ENCODE measurements at regions not wholly inside any gene's neighbourhood (a gene's known extent, or its start where the extent isn't known, plus 50 kb on each side); places are given as distances from the start of the nearest gene placed in this dataset.

DNA sequence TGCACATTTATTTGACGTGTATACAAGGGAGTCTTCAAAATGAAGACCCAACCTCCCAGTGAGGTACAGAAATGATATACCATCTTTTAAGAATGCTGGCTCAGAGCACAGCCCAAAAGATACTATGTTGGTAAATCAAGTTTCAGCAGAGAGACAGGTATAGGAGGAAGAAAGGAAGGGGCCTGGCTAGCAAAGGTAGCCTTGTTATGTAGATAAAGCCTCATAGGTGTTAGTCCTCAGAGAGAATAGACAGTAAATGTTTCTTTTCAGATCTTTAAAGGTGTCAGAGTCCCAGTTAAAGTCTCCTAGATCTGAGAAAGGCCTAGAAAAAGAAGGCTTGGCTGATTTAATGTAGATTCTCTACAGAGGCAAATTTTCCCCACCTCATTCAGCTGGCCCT, 213.8 kb downstream of the SI start (continued):
- TF ChIP-seq, protein P1, sequence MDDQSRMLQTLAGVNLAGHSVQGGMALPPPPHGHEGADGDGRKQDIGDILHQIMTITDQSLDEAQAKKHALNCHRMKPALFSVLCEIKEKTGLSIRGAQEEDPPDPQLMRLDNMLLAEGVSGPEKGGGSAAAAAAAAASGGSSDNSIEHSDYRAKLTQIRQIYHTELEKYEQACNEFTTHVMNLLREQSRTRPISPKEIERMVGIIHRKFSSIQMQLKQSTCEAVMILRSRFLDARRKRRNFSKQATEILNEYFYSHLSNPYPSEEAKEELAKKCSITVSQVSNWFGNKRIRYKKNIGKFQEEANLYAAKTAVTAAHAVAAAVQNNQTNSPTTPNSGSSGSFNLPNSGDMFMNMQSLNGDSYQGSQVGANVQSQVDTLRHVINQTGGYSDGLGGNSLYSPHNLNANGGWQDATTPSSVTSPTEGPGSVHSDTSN (IDR thresholded peaks at IDR 0.05) = no peak

DNA sequence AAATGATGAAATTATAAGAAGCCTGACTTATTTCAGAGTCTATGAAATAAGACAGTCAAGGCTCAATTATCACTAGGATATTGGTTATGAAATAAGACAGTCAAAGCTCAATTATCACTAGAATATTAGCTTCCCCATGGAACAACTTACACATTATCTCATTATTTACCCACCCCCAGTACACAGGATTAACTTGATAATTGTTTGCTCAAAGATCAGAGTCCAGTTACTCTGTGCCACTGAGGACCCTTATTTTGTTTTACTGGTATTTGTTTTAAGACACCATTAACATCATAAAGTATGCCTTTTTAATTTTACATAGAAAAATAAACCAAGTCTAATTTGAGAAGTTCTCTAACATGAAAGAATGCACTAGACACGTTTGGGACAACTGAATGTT, 225.4 kb downstream of the SI start:
- CTCF ChIA-PET = no interaction called here
- 0% methylated on average over 1 of the region's 1 CpG for WGBS (ENCODE audit: missing lambda C conversion rate)
- peak; percentile 7 for FAIRE-seq

DNA sequence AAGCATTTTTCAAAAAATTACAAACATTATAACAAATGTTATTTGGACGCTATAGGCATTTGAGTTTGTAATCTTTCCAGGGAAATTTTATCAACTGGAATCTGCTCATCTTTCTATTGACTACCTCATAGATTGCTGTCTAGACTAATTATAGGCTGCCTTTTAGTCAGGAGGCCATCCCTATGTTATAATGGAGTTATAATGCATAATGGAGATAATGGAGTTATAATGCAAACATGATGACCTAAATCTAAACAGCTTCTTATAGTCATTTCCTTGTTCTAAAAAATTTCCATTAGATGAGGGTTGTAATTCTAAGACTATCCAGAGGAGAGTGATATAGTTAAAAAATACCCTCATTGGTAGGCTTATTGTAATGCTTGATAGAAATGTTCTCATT, 226.4 kb downstream of the SI start:
- 73% methylated on average over 1 of the region's 1 CpG for WGBS (ENCODE audit: missing lambda C conversion rate)
- POLR2A ChIA-PET = no interaction called here
- H3K4me3 ChIP-seq = no peak overlapping the region
- H3K9me3 ChIP-seq = no peaks in the 10 kb centered on the region
- CTCF ChIA-PET = no interaction called here
- DNase-seq (ENCODE audit: low read depth in 1 of 2, low spot score in 1 of 2) = no peak
- FAIRE-seq = no peak
- TF ChIP-seq ZSCAN20 (CRISPR knock-in tag; IDR thresholded peaks at IDR 0.05) (no peak), RNF2 (IDR thresholded peaks at IDR 0.05; ENCODE audit: borderline replicate concordance, low read depth) (no peak), GATA3 (IDR thresholded peaks at IDR 0.05; ENCODE audit: borderline replicate concordance) (no peak), CHD4 (IDR thresholded peaks at IDR 0.05; ENCODE audit: borderline replicate concordance) (no peak), EP300 (IDR thresholded peaks at IDR 0.05) (no peak), PHF8 (IDR thresholded peaks at IDR 0.05; ENCODE audit: borderline replicate concordance, low read depth) (no peak), TP53 (CRISPR knock-in tag; IDR thresholded peaks at IDR 0.05) (no peak), RAD21 (conservative IDR thresholded peaks at IDR 0.05 in 1 of 2, IDR thresholded peaks at IDR 0.05 in 1 of 2) (no peak), JUNB (IDR thresholded peaks at IDR 0.05) (no peak), KDM1A (IDR thresholded peaks at IDR 0.05; ENCODE audit: low read depth) (no peak), RARB (CRISPR knock-in tag; IDR thresholded peaks at IDR 0.05) (no peak), MYC (IDR thresholded peaks at IDR 0.05; ENCODE audit: borderline replicate concordance, low read length) (no peak), RFX5 (IDR thresholded peaks at IDR 0.05) (no peak), CEBPB (IDR thresholded peaks at IDR 0.05) (no peak), RCOR1 (IDR thresholded peaks at IDR 0.05; ENCODE audit: low read depth, low read length) (no peak), ZC3H11A (IDR thresholded peaks at IDR 0.05) (no peak)
- TF ChIP-seq, protein P2, sequence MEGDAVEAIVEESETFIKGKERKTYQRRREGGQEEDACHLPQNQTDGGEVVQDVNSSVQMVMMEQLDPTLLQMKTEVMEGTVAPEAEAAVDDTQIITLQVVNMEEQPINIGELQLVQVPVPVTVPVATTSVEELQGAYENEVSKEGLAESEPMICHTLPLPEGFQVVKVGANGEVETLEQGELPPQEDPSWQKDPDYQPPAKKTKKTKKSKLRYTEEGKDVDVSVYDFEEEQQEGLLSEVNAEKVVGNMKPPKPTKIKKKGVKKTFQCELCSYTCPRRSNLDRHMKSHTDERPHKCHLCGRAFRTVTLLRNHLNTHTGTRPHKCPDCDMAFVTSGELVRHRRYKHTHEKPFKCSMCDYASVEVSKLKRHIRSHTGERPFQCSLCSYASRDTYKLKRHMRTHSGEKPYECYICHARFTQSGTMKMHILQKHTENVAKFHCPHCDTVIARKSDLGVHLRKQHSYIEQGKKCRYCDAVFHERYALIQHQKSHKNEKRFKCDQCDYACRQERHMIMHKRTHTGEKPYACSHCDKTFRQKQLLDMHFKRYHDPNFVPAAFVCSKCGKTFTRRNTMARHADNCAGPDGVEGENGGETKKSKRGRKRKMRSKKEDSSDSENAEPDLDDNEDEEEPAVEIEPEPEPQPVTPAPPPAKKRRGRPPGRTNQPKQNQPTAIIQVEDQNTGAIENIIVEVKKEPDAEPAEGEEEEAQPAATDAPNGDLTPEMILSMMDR (IDR thresholded peaks at IDR 0.05) = no peak
- TF ChIP-seq, protein P3, sequence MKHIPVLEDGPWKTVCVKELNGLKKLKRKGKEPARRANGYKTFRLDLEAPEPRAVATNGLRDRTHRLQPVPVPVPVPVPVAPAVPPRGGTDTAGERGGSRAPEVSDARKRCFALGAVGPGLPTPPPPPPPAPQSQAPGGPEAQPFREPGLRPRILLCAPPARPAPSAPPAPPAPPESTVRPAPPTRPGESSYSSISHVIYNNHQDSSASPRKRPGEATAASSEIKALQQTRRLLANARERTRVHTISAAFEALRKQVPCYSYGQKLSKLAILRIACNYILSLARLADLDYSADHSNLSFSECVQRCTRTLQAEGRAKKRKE (CRISPR knock-in tag; IDR thresholded peaks at IDR 0.05; ENCODE audit: low read depth) = no peak
- no peak overlapping the region for H3K4me2 ChIP-seq
- no peak for ATAC-seq
- no peaks in the 10 kb centered on the region for H3K4me1 ChIP-seq
- H3K27ac ChIP-seq = no peak overlapping the region

More for the DNA sequence above, 225.4 kb downstream of the SI start:
- H3K4me1 ChIP-seq = no peaks in the 10 kb centered on the region
- DNase-seq (ENCODE audit: low read depth in 1 of 2, low spot score in 1 of 2) = no peak
- TF ChIP-seq, protein P4, sequence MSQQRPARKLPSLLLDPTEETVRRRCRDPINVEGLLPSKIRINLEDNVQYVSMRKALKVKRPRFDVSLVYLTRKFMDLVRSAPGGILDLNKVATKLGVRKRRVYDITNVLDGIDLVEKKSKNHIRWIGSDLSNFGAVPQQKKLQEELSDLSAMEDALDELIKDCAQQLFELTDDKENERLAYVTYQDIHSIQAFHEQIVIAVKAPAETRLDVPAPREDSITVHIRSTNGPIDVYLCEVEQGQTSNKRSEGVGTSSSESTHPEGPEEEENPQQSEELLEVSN (IDR thresholded peaks at IDR 0.05; ENCODE audit: borderline replicate concordance, low read depth) = no peak
- TF ChIP-seq RARB (CRISPR knock-in tag; IDR thresholded peaks at IDR 0.05) (no peak), HOXA7 (CRISPR knock-in tag; IDR thresholded peaks at IDR 0.05) (no peak), GATA3 (IDR thresholded peaks at IDR 0.05; ENCODE audit: borderline replicate concordance) (no peak), EP300 (IDR thresholded peaks at IDR 0.05) (no peak), FOSB (CRISPR knock-in tag; IDR thresholded peaks at IDR 0.05) (no peak), EHMT2 (IDR thresholded peaks at IDR 0.05; ENCODE audit: low read depth) (no peak), JUNB (IDR thresholded peaks at IDR 0.05) (no peak), POLR2A (IDR thresholded peaks at IDR 0.05; ENCODE audit: low read length) (no peak)
- TF ChIP-seq, protein P5, sequence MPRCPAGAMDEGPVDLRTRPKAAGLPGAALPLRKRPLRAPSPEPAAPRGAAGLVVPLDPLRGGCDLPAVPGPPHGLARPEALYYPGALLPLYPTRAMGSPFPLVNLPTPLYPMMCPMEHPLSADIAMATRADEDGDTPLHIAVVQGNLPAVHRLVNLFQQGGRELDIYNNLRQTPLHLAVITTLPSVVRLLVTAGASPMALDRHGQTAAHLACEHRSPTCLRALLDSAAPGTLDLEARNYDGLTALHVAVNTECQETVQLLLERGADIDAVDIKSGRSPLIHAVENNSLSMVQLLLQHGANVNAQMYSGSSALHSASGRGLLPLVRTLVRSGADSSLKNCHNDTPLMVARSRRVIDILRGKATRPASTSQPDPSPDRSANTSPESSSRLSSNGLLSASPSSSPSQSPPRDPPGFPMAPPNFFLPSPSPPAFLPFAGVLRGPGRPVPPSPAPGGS (IDR thresholded peaks at IDR 0.05) = no peak
- TF ChIP-seq, protein P3 (CRISPR knock-in tag; IDR thresholded peaks at IDR 0.05; ENCODE audit: low read depth) = no peak
- H3K4me2 ChIP-seq = no peak overlapping the region
- H3K9me3 ChIP-seq = no peaks in the 10 kb centered on the region
- no peak overlapping the region for H3K27ac ChIP-seq
- POLR2A ChIA-PET = no interaction called here
- H3K4me3 ChIP-seq = no peak overlapping the region
- ATAC-seq = no peak

All from A549 (cell line).